ENCODE measurements at regions not wholly inside any gene's neighbourhood (a gene's known extent, or its start where the extent isn't known, plus 50 kb on each side); places are given as distances from the start of the nearest gene placed in this dataset.
"Not testable (repeated sequence)": the region's sequence is repeated elsewhere in the genome, so short reads cannot be mapped to it uniquely, and the experiment has no call there.

DNA sequence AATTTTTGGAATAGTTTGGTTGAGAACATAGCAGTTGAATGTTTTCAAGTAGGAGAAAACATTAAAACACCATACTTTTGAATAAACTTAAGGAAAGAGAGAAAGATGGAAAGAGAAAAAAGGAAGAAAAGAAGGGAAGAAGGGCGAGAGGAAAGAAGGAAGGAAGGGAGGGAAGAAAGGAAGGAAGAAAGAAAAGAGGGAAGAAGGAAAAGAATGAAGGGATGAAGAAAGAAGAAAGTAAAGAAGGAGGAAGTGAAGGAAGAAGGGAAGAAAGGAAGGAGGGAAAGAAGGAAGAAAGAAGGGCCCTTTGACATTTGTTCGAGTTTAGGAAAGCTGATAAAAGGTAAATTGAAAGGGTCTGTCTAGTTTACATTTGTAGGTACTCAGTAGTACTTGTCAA, 482.7 kb downstream of the SIPA1L2 start:
- no peak for DNase-seq

GRCh38 chr1:232146514-232146913, 483.4 kb downstream of the SIPA1L2 start:
- DNase-seq, result no peak

GRCh38 chr1:232145768-232146167, 484.2 kb downstream of the SIPA1L2 start:
- DNase-seq, result no peak

DNA sequence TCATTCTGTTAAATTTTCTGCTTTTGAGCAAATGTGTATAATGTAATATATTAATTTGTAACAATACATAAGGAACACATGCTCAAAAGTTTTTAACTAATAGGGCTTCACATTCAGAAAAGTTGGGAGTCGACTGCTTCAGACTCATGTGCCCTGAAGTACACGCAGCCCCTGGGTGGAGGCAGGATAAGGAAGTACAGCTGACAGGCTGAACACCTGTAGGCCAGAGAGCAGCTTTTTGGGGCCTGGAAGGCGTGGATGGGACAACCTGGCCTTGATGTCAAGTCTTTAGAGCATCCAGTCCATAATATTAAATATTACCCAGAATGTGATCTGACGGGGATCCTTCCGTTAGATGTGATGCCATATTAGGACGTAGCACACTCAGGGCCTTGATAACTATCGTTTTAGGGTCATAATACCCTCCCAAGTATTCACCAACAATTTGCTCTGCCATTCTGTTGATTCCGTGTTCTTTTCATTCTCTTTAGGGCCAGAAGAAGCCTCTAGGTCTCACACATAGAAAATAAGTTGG, 485.2 kb downstream of the SIPA1L2 start:
- no peak for DNase-seq

DNA sequence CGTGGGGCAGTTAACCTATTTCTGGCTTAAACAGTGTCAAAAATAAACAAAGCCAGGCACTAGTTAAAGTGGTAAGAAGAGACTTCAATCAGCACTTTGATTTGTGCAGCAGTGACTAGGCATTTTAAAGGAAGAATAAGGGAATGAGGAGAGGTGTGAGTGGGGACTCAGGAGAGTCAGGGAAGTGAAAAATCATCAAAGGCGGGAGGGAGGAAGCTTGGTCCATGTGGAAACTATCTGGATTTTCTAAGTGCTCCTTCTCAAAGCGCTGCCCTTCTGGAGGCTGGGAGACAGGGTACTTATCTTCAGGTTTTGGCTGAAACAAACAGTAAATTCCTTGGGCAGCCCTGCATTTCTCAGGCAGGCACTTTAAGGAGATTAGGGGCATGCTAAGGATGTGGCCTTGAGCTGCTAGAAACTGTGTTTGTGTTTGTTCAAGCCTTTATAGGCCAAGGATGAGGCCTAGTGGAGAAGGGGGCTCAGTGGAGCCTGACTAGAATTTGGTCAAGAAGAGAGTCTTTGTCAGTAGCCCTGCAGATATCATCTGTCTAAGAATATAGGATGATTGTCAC, 486.5 kb downstream of the SIPA1L2 start:
- no peak for DNase-seq

GRCh38 chr1:232142403-232143314, 487.3 kb downstream of the SIPA1L2 start:
- DNase-seq, result no peak

- DNase-seq, result not testable (repeated sequence)
These were observed 488.8 kb downstream of the SIPA1L2 start for GRCh38 chr1:232141167-232141448.

DNA sequence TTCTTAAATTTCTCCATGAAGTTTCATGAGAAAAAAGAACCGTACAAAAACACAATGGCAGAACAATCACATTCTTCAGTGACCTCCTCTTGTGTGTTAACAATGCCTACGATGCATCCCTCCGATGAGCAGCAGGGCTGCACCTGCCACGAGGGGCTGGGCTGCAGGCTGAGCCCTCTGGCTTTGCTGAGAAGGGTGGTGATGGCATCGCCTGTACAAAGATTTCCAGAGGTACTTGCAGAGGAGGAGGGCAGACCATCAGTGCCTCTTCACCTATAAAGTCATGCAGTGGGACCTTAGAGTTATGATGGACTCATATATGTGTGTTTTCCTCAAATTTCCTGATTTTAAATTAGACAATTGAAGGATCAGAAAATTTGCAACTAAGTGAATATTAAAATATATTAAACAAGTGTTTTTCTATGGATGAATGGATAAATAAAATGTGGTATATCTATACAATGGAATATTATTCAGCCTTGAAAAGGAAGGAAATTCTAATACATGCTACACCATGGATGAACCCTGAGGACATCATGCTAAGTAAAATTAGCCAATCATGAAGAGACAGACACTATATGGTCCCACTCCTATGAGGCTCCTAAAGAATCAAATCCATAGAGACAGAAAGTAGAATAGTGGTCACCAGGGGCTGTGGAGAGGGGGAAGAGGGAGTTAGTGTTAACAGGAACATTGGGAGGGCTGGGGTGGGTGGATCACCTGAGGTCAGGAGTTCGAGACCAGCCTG, 489.3 kb downstream of the SIPA1L2 start:
- no peak for DNase-seq

GRCh38 chr1:232139444-232139843, 490.5 kb downstream of the SIPA1L2 start:
- no peak for DNase-seq

GRCh38 chr1:232138044-232138443, 491.9 kb downstream of the SIPA1L2 start:
- no peak for DNase-seq

GRCh38 chr1:232137066-232137465, 492.9 kb downstream of the SIPA1L2 start:
- DNase-seq, result no peak

DNA sequence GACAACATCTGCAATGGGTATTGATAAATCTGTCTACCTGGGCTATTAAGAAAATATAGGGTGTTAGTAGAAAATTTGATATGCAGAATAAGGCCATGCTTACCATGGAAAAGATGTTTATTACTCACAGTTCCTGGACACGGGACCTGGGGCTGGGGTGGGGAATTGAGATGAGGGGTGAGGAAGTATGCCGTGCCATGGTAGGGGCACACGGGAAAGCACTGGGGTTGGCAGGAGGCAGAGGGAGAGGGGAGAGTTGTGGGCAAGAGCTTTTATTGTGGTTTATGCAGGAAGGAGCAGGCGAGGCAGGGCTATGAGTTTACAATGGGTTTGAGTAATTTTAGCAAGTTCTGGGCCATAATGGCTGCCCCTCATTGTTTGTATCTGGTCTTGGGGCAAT, 493.8 kb downstream of the SIPA1L2 start:
- DNase-seq, result no peak

- no peak for DNase-seq
These were observed 495.6 kb downstream of the SIPA1L2 start for GRCh38 chr1:232134365-232134764.

DNA sequence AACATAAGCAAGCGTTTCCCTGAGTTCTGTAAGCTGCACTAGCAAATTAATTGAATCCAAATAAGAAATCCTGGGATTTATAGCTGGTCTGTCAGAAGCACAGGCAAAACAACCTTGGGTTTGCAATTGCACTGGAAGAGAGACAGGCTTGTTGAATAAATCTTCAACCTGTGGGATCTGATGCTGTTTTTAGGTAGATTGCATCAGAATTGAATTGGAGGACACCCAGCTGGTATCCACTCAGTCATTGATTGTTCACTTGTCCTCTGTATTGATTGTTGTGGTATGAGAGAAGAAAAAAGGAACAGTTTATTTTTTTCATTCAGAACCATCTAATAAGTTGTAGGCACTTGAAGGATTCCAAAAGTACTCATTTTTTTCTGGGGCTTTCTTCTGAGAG, 497.4 kb downstream of the SIPA1L2 start:
- no peak for DNase-seq

DNA sequence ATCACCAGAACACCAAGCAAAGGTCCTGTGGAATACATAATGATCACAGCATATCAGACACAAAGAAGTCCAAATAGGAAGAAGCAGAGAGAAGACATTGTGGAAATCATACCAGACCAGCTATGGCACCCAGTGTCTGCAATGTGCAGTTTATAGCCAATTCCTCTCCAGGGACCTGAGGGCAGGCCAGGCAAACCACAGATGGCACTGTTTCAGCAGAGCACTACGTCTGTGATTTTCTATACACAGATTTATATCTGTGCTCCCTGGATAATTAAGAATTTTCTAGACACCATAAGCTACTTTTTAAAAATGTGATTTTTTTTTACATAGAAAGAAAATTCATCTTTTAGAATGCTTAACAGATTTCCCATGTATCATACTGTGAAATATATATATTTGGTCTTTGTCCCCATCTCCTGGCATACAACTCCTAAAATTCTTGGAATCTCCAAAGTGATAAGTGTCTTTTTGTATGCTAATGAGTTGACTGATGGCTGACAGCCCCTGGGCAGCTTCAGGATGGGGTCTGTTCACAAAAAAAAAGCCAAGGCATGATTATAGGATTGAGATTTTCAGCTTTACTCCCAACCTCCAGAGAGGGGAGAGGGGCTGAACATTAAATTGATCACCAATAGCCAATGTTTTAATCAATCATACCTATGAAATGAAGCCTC, 498.1 kb downstream of the SIPA1L2 start:
- no peak for DNase-seq

DNA sequence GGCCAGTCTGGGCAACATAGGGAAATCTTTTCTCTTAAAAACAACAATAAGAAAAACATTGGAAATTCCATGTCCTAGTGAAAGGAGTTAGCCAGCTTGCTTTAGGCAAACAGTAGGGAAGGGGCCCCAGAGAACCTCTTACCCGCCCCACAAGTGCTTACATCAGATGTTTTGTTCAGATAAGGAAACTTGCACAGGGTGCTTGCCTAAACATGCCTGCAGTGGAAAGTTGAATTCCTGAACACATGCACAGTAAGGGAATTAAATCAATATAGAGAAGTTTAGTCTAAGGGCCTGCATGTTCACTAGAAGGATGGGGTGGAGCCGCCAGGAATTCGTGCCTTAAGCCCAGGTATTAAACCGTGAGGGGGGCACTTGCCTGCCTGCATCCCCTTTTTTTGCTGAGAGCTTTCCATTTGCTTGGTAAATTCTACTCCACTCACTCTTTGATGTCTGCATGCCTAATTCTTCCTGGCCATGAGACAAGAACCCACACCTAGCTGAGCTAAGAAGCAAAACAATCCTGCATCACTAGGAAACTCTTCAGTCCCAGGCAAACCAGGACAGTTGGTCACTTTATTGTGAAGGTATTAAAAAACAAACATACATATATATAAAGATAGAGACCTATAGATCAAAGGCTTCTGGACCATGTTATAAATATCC, 499.0 kb downstream of the SIPA1L2 start:
- no peak for DNase-seq

- no peak for DNase-seq
These were observed 500.6 kb downstream of the DISC1 start for GRCh38 chr1:232127190-232127589.

GRCh38 chr1:232123775-232124659, 497.4 kb downstream of the DISC1 start:
- no peak for DNase-seq

DNA sequence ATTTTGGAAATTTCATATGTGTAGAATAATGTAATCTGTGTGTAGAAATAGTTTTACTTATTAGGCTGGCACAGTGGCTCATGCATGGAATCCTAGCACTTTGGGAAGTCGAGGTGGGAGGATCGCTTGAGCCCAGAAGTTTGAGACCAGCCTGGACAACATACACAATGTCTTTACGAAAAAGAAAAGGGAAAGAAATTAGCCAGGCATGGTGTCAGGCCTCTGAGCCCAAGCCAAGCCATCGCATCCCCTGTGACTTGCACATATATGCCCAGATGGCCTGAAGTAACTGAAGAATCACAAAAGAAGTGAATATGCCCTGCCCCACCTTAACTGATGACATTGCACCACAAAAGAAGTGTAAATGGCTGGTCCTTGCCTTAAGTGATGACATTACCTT, 491.3 kb downstream of the DISC1 start:
- DNase-seq, result not testable (repeated sequence)

- DNase-seq, result no peak
These were observed 488.4 kb downstream of the DISC1 start for GRCh38 chr1:232114985-232115384.

DNA sequence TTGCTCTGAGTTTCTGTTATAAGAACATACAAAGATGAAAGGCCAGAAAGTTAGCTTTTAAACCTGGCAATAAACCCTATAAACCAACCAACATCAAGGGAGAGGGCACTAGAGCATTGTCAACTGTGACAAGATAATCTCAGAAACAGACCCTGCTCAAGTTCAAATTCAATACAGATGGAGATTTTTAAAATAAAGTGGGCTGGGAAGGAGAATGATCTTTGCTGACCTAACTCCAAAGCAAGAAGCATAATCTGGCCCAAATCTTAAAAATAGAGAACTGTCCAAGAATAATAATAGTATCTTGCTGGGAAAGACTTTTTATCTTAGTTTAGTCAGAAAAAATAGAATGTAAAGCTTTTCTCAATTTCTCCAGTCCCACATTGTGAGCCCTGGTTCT, 485.5 kb downstream of the DISC1 start:
- no peak for DNase-seq

- DNase-seq, result no peak
These were observed 485.0 kb downstream of the DISC1 start for GRCh38 chr1:232111611-232112010.
